SK-N-SH (cell line): ENCODE measurements at regions not wholly inside any gene's neighbourhood (a gene's known extent, or its start where the extent isn't known, plus 50 kb on each side); places are given as distances from the start of the nearest gene placed in this dataset.
A peak's percentile ranks its signal among the peaks of the same experiment; 100 is the strongest.

Source experiments
- CTCF ChIA-PET: fragments of 300-600, 350-600 bp; formaldehyde crosslinking; extraction: SDS; loops from one replicate; lab custom pipeline; 2021; lab: Yijun Ruan, JAX
- POLR2A ChIA-PET: fragments of 350-600 bp; sonication (Branson Sonifier 250); formaldehyde crosslinking; extraction: SDS; loops from one replicate; lab custom pipeline; 2020; ENCODE audit warnings: antibody characterized with exemption, inconsistent platforms; lab: Yijun Ruan, JAX
- DNase-seq: peaks from one replicate; pipeline ENCODE4 v3.0.0; 2012
- H2AFZ ChIP-seq: fragments of 200-600 bp; sonication (generic); 2 replicates; pipeline ENCODE4 v1.8.1; 2016; ENCODE audit warnings: antibody characterized with exemption, mild to moderate bottlenecking, low read depth
- H3F3A ChIP-seq: fragments of 200-600 bp; sonication (generic); replicated peaks from 2 replicates; pipeline ENCODE3; 2016; ENCODE audit warnings: antibody characterized with exemption, mild to moderate bottlenecking; ENCODE audit not compliant: insufficient read depth
- H3K27ac ChIP-seq, 2 experiments: fragments of 200-500 bp in 1 of 2; fragments of 200-600 bp in 1 of 2; sonication (Bioruptor generic) in 1 of 2; sonication (generic), shearing (Covaris generic) in 1 of 2; 2 replicates each; pipeline versions ENCODE4 v1.5.1 to v1.6.1; 2014 to 2016; ENCODE audit warnings: low read depth in 2 of 2, inconsistent platforms in 1 of 2, low read length in 1 of 2, mild to moderate bottlenecking in 1 of 2, mixed read lengths in 1 of 2
- H3K27me3 ChIP-seq: fragments of 200-600 bp; sonication (generic), shearing (Covaris generic); 2 replicates; pipeline ENCODE4 v1.6.1; 2016; ENCODE audit warnings: mixed run types; ENCODE audit not compliant: insufficient read depth
- H3K36me3 ChIP-seq, 2 experiments: fragments of 200-500 bp in 1 of 2; fragments of 200-600 bp in 1 of 2; sonication (Bioruptor generic) in 1 of 2; sonication (generic) in 1 of 2; replicated peaks in 1 of 2; 2 replicates each; pipeline versions ENCODE3 to v1.5.1; 2014 to 2016; ENCODE audit warnings: low read length in 1 of 2, mild to moderate bottlenecking in 1 of 2; ENCODE audit not compliant: insufficient read depth in 2 of 2, control insufficient read depth in 1 of 2
- H3K4me1 ChIP-seq, 2 experiments: fragments of 200-500 bp in 1 of 2; fragments of 200-600 bp in 1 of 2; sonication (Bioruptor generic) in 1 of 2; sonication (generic), shearing (Covaris generic) in 1 of 2; 2 replicates each; pipeline versions ENCODE4 v1.5.1 to v1.6.1; 2014 to 2016; ENCODE audit warnings: low read depth in 1 of 2, low read length in 1 of 2, mixed run types in 1 of 2; ENCODE audit not compliant: insufficient read depth in 2 of 2, control insufficient read depth in 1 of 2
- H3K4me2 ChIP-seq: fragments of 200-600 bp; sonication (generic), shearing (Covaris generic); 2 replicates; pipeline ENCODE4 v1.6.1; 2017; ENCODE audit warnings: mixed run types
- H3K4me3 ChIP-seq, 2 experiments: fragments of 200-500 bp in 1 of 2; fragments of 200-600 bp in 1 of 2; sonication (Bioruptor generic) in 1 of 2; sonication (generic), shearing (Covaris generic) in 1 of 2; 2 replicates each; pipeline versions ENCODE4 v1.5.1 to v1.8.1; 2014 to 2016; ENCODE audit warnings: low read depth in 2 of 2, inconsistent platforms in 1 of 2, low read length in 1 of 2, mild to moderate bottlenecking in 1 of 2, mixed read lengths in 1 of 2, moderate library complexity in 1 of 2
- H3K79me2 ChIP-seq: fragments of 200-600 bp; sonication (generic); 2 replicates; pipeline ENCODE4 v1.8.1; 2017; ENCODE audit warnings: mild to moderate bottlenecking; ENCODE audit not compliant: insufficient read depth
- H3K9ac ChIP-seq: fragments of 200-600 bp; sonication (generic); 2 replicates; pipeline ENCODE4 v1.6.1; 2017; ENCODE audit warnings: mixed run types
- H3K9me2 ChIP-seq: fragments of 200-600 bp; sonication (generic); 2 replicates; pipeline ENCODE4 v1.6.1; 2017; ENCODE audit warnings: mixed run types
- H3K9me3 ChIP-seq: fragments of 200-600 bp; sonication (generic); 2 replicates; pipeline ENCODE4 v1.6.1; 2017; ENCODE audit warnings: mixed run types, mild to moderate bottlenecking, moderate library complexity
- H4K20me1 ChIP-seq: fragments of 200-600 bp; sonication (generic); 2 replicates; pipeline ENCODE4 v1.6.1; 2017; ENCODE audit warnings: mild to moderate bottlenecking, mixed run types; ENCODE audit not compliant: insufficient read depth
- EZH2phosphoT487 ChIP-seq: fragments of 200-600 bp; sonication (generic); IDR thresholded peaks from 2 replicates; pipeline ENCODE4 v1.6.1; 2017; ENCODE audit warnings: low read depth, mixed run types, mild to moderate bottlenecking, antibody characterized with exemption, moderate library complexity, borderline replicate concordance
- FOSL2 ChIP-seq: IDR thresholded peaks from 2 replicates; pipeline ENCODE4 v1.4.0; 2012; ENCODE audit warnings: low read depth, mild to moderate bottlenecking, moderate library complexity, borderline replicate concordance
- FOXJ3 ChIP-seq: sonication (generic); formaldehyde crosslinking; IDR thresholded peaks from 2 replicates; pipeline ENCODE4 v1.5.1; 2020; ENCODE audit warnings: mild to moderate bottlenecking, missing genetic modification reagents
- GATA2 ChIP-seq: sonication (generic); formaldehyde crosslinking; IDR thresholded peaks from 2 replicates; pipeline ENCODE4 v1.5.0; 2020; ENCODE audit warnings: mild to moderate bottlenecking, missing genetic modification reagents
- JUND ChIP-seq: IDR thresholded peaks from 2 replicates; pipeline ENCODE4 v1.4.0; 2012
- MEF2A ChIP-seq: IDR thresholded peaks from 2 replicates; pipeline ENCODE4 v1.4.0; 2012; ENCODE audit warnings: low read depth, borderline replicate concordance
- NFIC ChIP-seq: IDR thresholded peaks from 2 replicates; pipeline ENCODE4 v1.4.0; 2012; ENCODE audit warnings: borderline replicate concordance
- SMC3 ChIP-seq: IDR thresholded peaks from 2 replicates; pipeline ENCODE4 v1.6.1; 2012; ENCODE audit warnings: low read depth, low read length, improper control_type of control experiment
- TCF12 ChIP-seq: IDR thresholded peaks from 2 replicates; pipeline ENCODE4 v1.4.0; 2012
- WGBS: methylation state at CpG from one replicate; pipeline ENCODE4 v1.1.6; 2017; ENCODE audit warnings: low lambda C conversion rate; 5-methylcytosine and 5-hydroxymethylcytosine counted together
- TF ChIP-seq, protein P1 (sequence below): IDR thresholded peaks from 2 replicates; pipeline ENCODE4 v1.4.0; 2012; ENCODE audit warnings: low read depth, borderline replicate concordance
- TF ChIP-seq, protein P2 (sequence below): IDR thresholded peaks from 2 replicates; pipeline ENCODE4 v1.4.0; 2012; ENCODE audit warnings: low read depth
- TF ChIP-seq, protein P3 (sequence below): fragments of 150-350 bp; IDR thresholded peaks from 2 replicates; pipeline ENCODE4 v1.6.1; 2016; ENCODE audit warnings: mild to moderate bottlenecking, low read depth, low read length

DNA sequence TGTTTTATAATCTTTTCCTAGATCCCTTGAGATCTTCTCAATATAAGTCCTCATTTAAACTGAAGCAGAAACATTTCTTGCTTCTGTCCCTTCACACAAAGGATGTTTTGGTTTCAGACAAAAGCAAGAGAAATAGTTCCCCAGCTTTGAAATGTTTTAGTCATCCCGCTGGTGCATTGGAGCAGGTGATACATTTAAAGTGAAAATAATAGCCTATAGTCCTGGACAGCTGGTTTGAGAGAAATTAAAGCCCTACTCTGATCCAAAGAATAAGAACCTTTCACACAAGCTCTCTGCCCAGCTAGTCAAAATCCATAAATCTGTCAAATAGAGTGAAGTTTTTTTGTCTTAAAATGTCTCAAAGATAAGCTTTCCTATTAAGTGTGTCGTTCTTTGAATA lies 79.4 kb downstream of the LUZP4 start:
- 45% methylated on average over 2 of the region's 2 CpGs for WGBS
- Histone ChIP-seq H2AFZ (no peak overlapping the region), H3K4me1 (0 out of 4 replicates have a peak, but pooled peaks cover 0 to 9% of the 10 kb centered on the region in 2 experiments), H3K36me3 (no peaks in the 10 kb centered on the region), H3K9me3 (no peaks in the 10 kb centered on the region), H3K27ac (no peak overlapping the region), H3F3A (peaks cover 3% of the 10 kb centered on the region), H3K4me3 (no peak overlapping the region), H4K20me1 (no peaks in the 10 kb centered on the region), H3K4me2 (no peak overlapping the region), H3K27me3 (no peaks in the 10 kb centered on the region), H3K9me2 (no peaks in the 10 kb centered on the region), H3K79me2 (no peaks in the 10 kb centered on the region), H3K9ac (no peak overlapping the region)
- ChIA-PET CTCF (no interaction called here), POLR2A (no interaction called here)
- DNase-seq: no peak
- TF ChIP-seq, protein P1, sequence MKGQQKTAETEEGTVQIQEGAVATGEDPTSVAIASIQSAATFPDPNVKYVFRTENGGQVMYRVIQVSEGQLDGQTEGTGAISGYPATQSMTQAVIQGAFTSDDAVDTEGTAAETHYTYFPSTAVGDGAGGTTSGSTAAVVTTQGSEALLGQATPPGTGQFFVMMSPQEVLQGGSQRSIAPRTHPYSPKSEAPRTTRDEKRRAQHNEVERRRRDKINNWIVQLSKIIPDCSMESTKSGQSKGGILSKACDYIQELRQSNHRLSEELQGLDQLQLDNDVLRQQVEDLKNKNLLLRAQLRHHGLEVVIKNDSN: no peak
- TF ChIP-seq NFIC (no peak), SMC3 (no peak)

DNA sequence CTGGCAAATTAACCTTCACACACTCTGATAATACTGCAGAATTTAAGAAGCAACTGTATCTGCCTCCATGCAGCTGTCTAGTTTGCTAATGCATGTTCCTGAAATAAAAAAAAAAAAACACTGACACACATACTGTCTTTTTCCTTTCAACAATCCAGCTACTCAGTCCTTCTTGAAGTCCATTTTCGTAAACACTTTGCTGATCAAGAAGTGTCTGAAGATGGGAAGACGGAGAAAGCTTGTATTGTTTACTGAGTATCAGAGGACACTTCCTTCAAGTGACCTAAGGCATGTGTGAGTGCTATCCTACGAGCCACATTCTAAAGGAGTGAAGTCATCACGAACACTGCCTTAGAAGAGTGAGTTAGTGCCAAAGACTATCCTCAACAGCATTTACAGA lies 82.6 kb downstream of the LUZP4 start:
- Histone ChIP-seq H3K4me3 (no peak overlapping the region), H2AFZ (peak overlapping the region; percentile 61; the same call in 1 of the 2 replicates), H3K79me2 (no peaks in the 10 kb centered on the region), H3F3A (peaks cover 3% of the 10 kb centered on the region), H3K9me2 (no peaks in the 10 kb centered on the region), H3K27me3 (no peaks in the 10 kb centered on the region), H3K36me3 (no peaks in the 10 kb centered on the region), H3K27ac (peak overlapping the region in 1 of 2 experiments; percentile 48; a peak in 3 of 4 replicates), H3K4me1 (0 out of 4 replicates have a peak, but pooled peaks cover 0 to 9% of the 10 kb centered on the region in 2 experiments), H3K4me2 (no peak overlapping the region)
- ChIA-PET POLR2A (no interaction called here), CTCF (no interaction called here)
- DNase-seq: no peak
- TF ChIP-seq MEF2A: no peak
- TF ChIP-seq FOXJ3 (CRISPR knock-in tag): no peak
- TF ChIP-seq FOSL2: 0 out of 2 replicates have a peak, but pooled peaks have one; percentile 4
- TF ChIP-seq EZH2phosphoT487: no peak
- TF ChIP-seq GATA2 (CRISPR knock-in tag): no peak
- TF ChIP-seq JUND: peak; percentile 46; the same call in 1 of the 2 replicates
- TF ChIP-seq NFIC: 0 out of 2 replicates have a peak, but pooled peaks have one; percentile 17
- TF ChIP-seq, protein P2, sequence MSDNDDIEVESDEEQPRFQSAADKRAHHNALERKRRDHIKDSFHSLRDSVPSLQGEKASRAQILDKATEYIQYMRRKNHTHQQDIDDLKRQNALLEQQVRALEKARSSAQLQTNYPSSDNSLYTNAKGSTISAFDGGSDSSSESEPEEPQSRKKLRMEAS: peak; percentile 52; the same call in 1 of the 2 replicates
- TF ChIP-seq, protein P3, sequence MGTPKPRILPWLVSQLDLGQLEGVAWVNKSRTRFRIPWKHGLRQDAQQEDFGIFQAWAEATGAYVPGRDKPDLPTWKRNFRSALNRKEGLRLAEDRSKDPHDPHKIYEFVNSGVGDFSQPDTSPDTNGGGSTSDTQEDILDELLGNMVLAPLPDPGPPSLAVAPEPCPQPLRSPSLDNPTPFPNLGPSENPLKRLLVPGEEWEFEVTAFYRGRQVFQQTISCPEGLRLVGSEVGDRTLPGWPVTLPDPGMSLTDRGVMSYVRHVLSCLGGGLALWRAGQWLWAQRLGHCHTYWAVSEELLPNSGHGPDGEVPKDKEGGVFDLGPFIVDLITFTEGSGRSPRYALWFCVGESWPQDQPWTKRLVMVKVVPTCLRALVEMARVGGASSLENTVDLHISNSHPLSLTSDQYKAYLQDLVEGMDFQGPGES: no peak
- TF ChIP-seq TCF12: 0 out of 2 replicates have a peak, but pooled peaks have one; percentile 13
- TF ChIP-seq, all 33 proteins: peak for 5
- Histone ChIP-seq H3K9ac (peak overlapping the region; percentile 5; the same call in 1 of the 2 replicates), H3K9me3 (no peaks in the 10 kb centered on the region), H4K20me1 (no peaks in the 10 kb centered on the region)
- 5% methylated on average over 4 of the region's 4 CpGs for whole genome bisulfite sequencing
